HCT116 (cell line): ENCODE measurements at regions not wholly inside any gene's neighbourhood (a gene's known extent, or its start where the extent isn't known, plus 50 kb on each side); places are given as distances from the start of the nearest gene placed in this dataset.

Experiments used
- CTCF ChIP-seq, 3 experiments: fragments of 200-600 bp in 1 of 3; sonication (generic) in 1 of 3; IDR thresholded peaks in 2 of 3; conservative IDR thresholded peaks in 1 of 3; 2 replicates each; pipeline ENCODE4 v1.5.1; 2012 to 2017; ENCODE audit warnings: low read depth in 2 of 3, low read length in 2 of 3, antibody characterized with exemption in 1 of 3, borderline replicate concordance in 1 of 3, control low read depth in 1 of 3, mild to moderate bottlenecking in 1 of 3, mixed read lengths in 1 of 3, mixed run types in 1 of 3, moderate library complexity in 1 of 3; ENCODE audit not compliant: insufficient read depth in 1 of 3
- FOSL1 ChIP-seq: IDR thresholded peaks from 2 replicates; pipeline ENCODE4 v1.6.1; 2012; ENCODE audit warnings: low read depth
- MAX ChIP-seq: IDR thresholded peaks from 2 replicates; pipeline ENCODE4 v1.6.1; 2012
- POLR2A ChIP-seq: IDR thresholded peaks from 2 replicates; pipeline ENCODE4 v1.7.0; 2011; ENCODE audit warnings: borderline replicate concordance; ENCODE audit not compliant: insufficient read depth, insufficient read length; ENCODE audit errors: extremely low read depth
- POLR2AphosphoS5 ChIP-seq: IDR thresholded peaks from 2 replicates; pipeline ENCODE4 v1.6.1; 2011; ENCODE audit warnings: mild to moderate bottlenecking, low read depth, low read length, moderate library complexity
- REST ChIP-seq: IDR thresholded peaks from 2 replicates; pipeline ENCODE4 v1.6.1; 2012; ENCODE audit warnings: low read depth
- SP1 ChIP-seq: IDR thresholded peaks from 2 replicates; pipeline ENCODE4 v1.6.1; 2012; ENCODE audit warnings: low read depth
- ZBTB33 ChIP-seq: IDR thresholded peaks from 2 replicates; pipeline ENCODE4 v1.6.1; 2011; ENCODE audit warnings: mild to moderate bottlenecking, low read length, moderate library complexity; ENCODE audit not compliant: insufficient replicate concordance; ENCODE audit errors: extremely low read depth

GRCh38 chr3:117893001-117893400 lies 1141.6 kb downstream of the IGSF11 start:
- no peak for TF ChIP-seq MAX
- no peak for TF ChIP-seq POLR2A
- TF ChIP-seq POLR2AphosphoS5, result no peak
- TF ChIP-seq FOSL1, result no peak
- no peak for TF ChIP-seq CTCF (IDR thresholded peaks at IDR 0.05 in 2 of 3, conservative IDR thresholded peaks at IDR 0.05 in 1 of 3; ENCODE audit: borderline replicate concordance in 1 of 3, insufficient read depth in 1 of 3, low read depth in 2 of 3, low read length in 2 of 3)
- no peak for TF ChIP-seq SP1
- TF ChIP-seq ZBTB33, result no peak
- TF ChIP-seq REST, result no peak
